K562 (cell line): ENCODE measurements at regions not wholly inside any gene's neighbourhood (a gene's known extent, or its start where the extent isn't known, plus 50 kb on each side); places are given as distances from the start of the nearest gene placed in this dataset.

Source experiments
- ATAC-seq: fragments of 200-7000 bp; cut with Tn5 transposase; 3 replicates; pipeline ENCODE4 v1.9.1; 2020; ENCODE audit warnings: moderate library complexity
- BruUV-seq: library from RNA; stranded (reverse); fragments of 400-500 nt; replicated peaks from 2 replicates; lab custom pipeline; 2021; lab: Mats Ljungman, UMichigan
- CTCF ChIA-PET: fragments of 300-600 bp; formaldehyde crosslinking; extraction: SDS; loops from one replicate; lab custom pipeline; 2021; ENCODE audit warnings: low intra/inter-chr PET ratio; lab: Yijun Ruan, JAX
- POLR2A ChIA-PET: fragments of 300-600, 350-650 bp; sonication (Branson Sonifier 250); formaldehyde crosslinking; extraction: SDS; loops from one replicate; lab custom pipeline; 2021; ENCODE audit warnings: antibody characterized with exemption, inconsistent platforms; lab: Yijun Ruan, JAX
- DNase-seq, 4 experiments: peaks; one replicate each; pipeline versions ENCODE4 v3.0.0 to v3.0.0-alpha.2; 2011 to 2018; ENCODE audit warnings: low spot score in 3 of 4, mixed read lengths in 3 of 4; ENCODE audit errors: extremely low read depth in 1 of 4
- FAIRE-seq: peaks from 2 replicates; lab custom pipeline; 2011; peaks lifted over from hg19 to GRCh38; lab: Jason Lieb, UNC
- H2AFZ ChIP-seq: 2 replicates; pipeline ENCODE4 v1.6.0; 2011; ENCODE audit warnings: low read depth, low read length, control low read depth, inconsistent platforms
- H3K27ac ChIP-seq: fragments of 200-600 bp; 3 replicates; pipeline ENCODE4 v1.8.0; 2011; ENCODE audit warnings: low read depth, mild to moderate bottlenecking, control low read depth, inconsistent platforms, low read length, moderate library complexity, mixed read lengths; ENCODE audit errors: extremely low read depth
- H3K27me3 ChIP-seq, 2 experiments: fragments of 300-600 bp in 1 of 2; 2 replicates in 1 of 2; 3 replicates in 1 of 2; pipeline versions ENCODE4 v1.6.0 to v1.8.0; 2011; ENCODE audit warnings: inconsistent platforms in 2 of 2, low read length in 2 of 2, mild to moderate bottlenecking in 1 of 2, mixed read lengths in 1 of 2, moderate library complexity in 1 of 2; ENCODE audit not compliant: control insufficient read depth in 2 of 2, insufficient read depth in 2 of 2
- H3K36me3 ChIP-seq: fragments of 300-600 bp; 3 replicates; pipeline ENCODE4 v1.8.0; 2011; ENCODE audit warnings: mild to moderate bottlenecking, low read length, inconsistent platforms; ENCODE audit not compliant: control insufficient read depth, insufficient read depth
- H3K4me1 ChIP-seq, 2 experiments: fragments of 200-600 bp in 1 of 2; replicated peaks in 1 of 2; 2 replicates in 1 of 2; 3 replicates in 1 of 2; pipeline versions ENCODE4 v1.5.1 to v1.8.0; 2011; ENCODE audit warnings: inconsistent platforms in 2 of 2, low read length in 2 of 2, mild to moderate bottlenecking in 1 of 2, mixed read lengths in 1 of 2, moderate library complexity in 1 of 2; ENCODE audit not compliant: control insufficient read depth in 2 of 2, insufficient read depth in 2 of 2
- H3K4me2 ChIP-seq: 2 replicates; pipeline ENCODE4 v1.6.1; 2011; ENCODE audit warnings: low read length, control low read depth, inconsistent platforms, mixed read lengths; ENCODE audit not compliant: insufficient read depth
- H3K4me3 ChIP-seq: fragments of 200-600 bp; sonication (generic), shearing (Covaris generic); 2 replicates; pipeline ENCODE4 v1.5.1; 2016; ENCODE audit warnings: control low read depth, inconsistent platforms
- H3K79me2 ChIP-seq: fragments of 200-600 bp; 3 replicates; pipeline ENCODE4 v1.8.0; 2011; ENCODE audit warnings: low read length, inconsistent platforms; ENCODE audit not compliant: control insufficient read depth, insufficient read depth
- H3K9ac ChIP-seq, 2 experiments: 2 replicates each; pipeline versions ENCODE4 v1.6.0 to v1.6.1; 2011; ENCODE audit warnings: low read depth in 2 of 2, low read length in 2 of 2, control low read depth in 1 of 2, inconsistent platforms in 1 of 2, mild to moderate bottlenecking in 1 of 2, mixed read lengths in 1 of 2; ENCODE audit not compliant: insufficient read depth in 1 of 2
- H3K9me1 ChIP-seq: one replicate; pipeline ENCODE4 v1.6.0; 2011; ENCODE audit warnings: inconsistent platforms, mild to moderate bottlenecking, low read length, moderate library complexity; ENCODE audit not compliant: control insufficient read depth, insufficient read depth
- H3K9me3 ChIP-seq: replicated peaks from 2 replicates; pipeline ENCODE4 v1.5.1; 2011; ENCODE audit warnings: low read depth, low read length, inconsistent platforms; ENCODE audit not compliant: control insufficient read depth, insufficient read depth
- H4K20me1 ChIP-seq: replicated peaks from 2 replicates; pipeline ENCODE4 v1.6.1; 2011; ENCODE audit warnings: low read length, inconsistent platforms, mixed read lengths; ENCODE audit not compliant: control insufficient read depth, insufficient read depth
- ARID3B ChIP-seq: fragments of 250-450 bp; sonication (Bioruptor Pico); IDR thresholded peaks from 2 replicates; pipeline ENCODE4 v1.4.0; 2020; ENCODE audit warnings: borderline replicate concordance
- NFRKB ChIP-seq: fragments of 450-650 bp; IDR thresholded peaks from 2 replicates; pipeline ENCODE4 v1.6.1; 2016; ENCODE audit warnings: low read depth
- SMAD2 ChIP-seq: fragments of 150-350 bp; IDR thresholded peaks from 2 replicates; pipeline ENCODE4 v1.6.1; 2014; ENCODE audit warnings: low read depth, mild to moderate bottlenecking, low read length
- WGBS: fragments of 100-300 bp; shearing (Covaris generic); methylation state at CpG from one replicate; pipeline ENCODE4 v1.1.6; 2016; ENCODE audit warnings: low coverage, mixed read lengths; ENCODE audit not compliant: insufficient coverage; ENCODE audit errors: missing lambda C conversion rate; 5-methylcytosine and 5-hydroxymethylcytosine counted together
- in situ Hi-C: fragments of 300-500 bp; cut with MboI; formaldehyde crosslinking; loops from 4 replicates; pipeline ENCODE4 v1.15.0; 2018; ENCODE audit warnings: inconsistent platforms, mixed read lengths
- intact Hi-C: fragments of 100-400 bp; cut with micrococcal nuclease; formaldehyde crosslinking; loops from 2 replicates; pipeline ENCODE4 v1.14.2; 2022

GRCh38 chrX:26558719-26559386 lies 342.9 kb downstream of the MAGEB5 start:
- H3K27ac ChIP-seq = no peak overlapping the region
- in situ Hi-C loops (no loop called here), intact Hi-C loops (no loop called here)
- H2AFZ ChIP-seq = no peak overlapping the region
- no peaks in the 10 kb centered on the region for H3K4me1 ChIP-seq
- no peak for FAIRE-seq
- POLR2A ChIA-PET = interaction anchor here (0.6 kb wide), 1 partner anchor 367 kb away, joined by 4 read pairs; the partner anchor contains the start of gene MAGEB6
- H4K20me1 ChIP-seq = no peaks in the 10 kb centered on the region
- no peak overlapping the region for H3K4me3 ChIP-seq
- CTCF ChIA-PET = no interaction called here
- BruUV-seq = no TSS peak
- no peak for TF ChIP-seq NFRKB
- no peak for TF ChIP-seq ARID3B (CRISPR knock-in tag)
- no peak for TF ChIP-seq SMAD2
- H3K9ac ChIP-seq = no peak overlapping the region
- 0% methylated on average over 20 of the region's 29 CpGs for WGBS
- H3K79me2 ChIP-seq = no peaks in the 10 kb centered on the region
- H3K36me3 ChIP-seq = no peaks in the 10 kb centered on the region
- H3K4me2 ChIP-seq = no peak overlapping the region
- no peaks in the 10 kb centered on the region for H3K9me3 ChIP-seq
- H3K27me3 ChIP-seq = no peaks in the 10 kb centered on the region
- DNase-seq = no peak
- ATAC-seq = no peak
- no peaks in the 10 kb centered on the region for H3K9me1 ChIP-seq
